ENCODE measurements at regions not wholly inside any gene's neighbourhood (a gene's known extent, or its start where the extent isn't known, plus 50 kb on each side); places are given as distances from the start of the nearest gene placed in this dataset.

- DNase-seq (ENCODE audit: extremely low read depth in 1 of 11, low read depth in 9 of 11, low spot score in 4 of 11), result no peak
Measured at GRCh38 chr5:112685386-112685785, 52.3 kb upstream of the APC start.

DNA sequence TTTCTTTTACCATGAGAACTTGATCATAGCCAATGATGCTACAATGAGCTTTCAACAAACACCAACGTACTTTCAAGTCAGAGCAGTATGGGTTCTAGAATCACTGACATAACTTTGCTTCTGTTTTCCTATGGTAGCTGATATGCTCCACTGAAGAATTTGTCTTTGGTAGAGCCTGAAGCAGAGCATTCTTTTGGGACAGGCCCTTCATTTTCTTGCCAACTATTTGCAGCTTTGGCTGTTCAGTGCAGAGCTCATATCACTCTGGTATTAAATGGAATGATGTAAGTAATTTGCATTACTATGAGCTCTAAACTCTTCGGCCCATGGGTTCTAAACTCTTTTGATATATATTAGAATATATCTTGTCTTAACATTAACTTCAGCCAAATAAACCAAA lies 51.8 kb upstream of the APC start:
- no peak for DNase-seq (ENCODE audit: extremely low read depth in 1 of 11, low read depth in 9 of 11, low spot score in 4 of 11)

- DNase-seq (ENCODE audit: extremely low read depth in 1 of 11, low read depth in 9 of 11, low spot score in 4 of 11), result no peak
Measured at GRCh38 chr5:112686675-112687074, 51.0 kb upstream of the APC start.

- DNase-seq (ENCODE audit: extremely low read depth in 1 of 11, low read depth in 9 of 11, low spot score in 4 of 11), result no peak
Measured at GRCh38 chr5:112687306-112687705, 50.4 kb upstream of the APC start.
